Fibroblast of mammary gland (primary cell): ENCODE measurements at regions not wholly inside any gene's neighbourhood (a gene's known extent, or its start where the extent isn't known, plus 50 kb on each side); places are given as distances from the start of the nearest gene placed in this dataset.

Experiments
- DNase-seq: peaks from one replicate; pipeline ENCODE4 v3.0.0-alpha.2; 2010; ENCODE audit warnings: low read depth
- H3K4me3 ChIP-seq: 2 replicates; pipeline ENCODE4 v1.5.1; 2011; ENCODE audit warnings: low read depth, mild to moderate bottlenecking, low read length, moderate library complexity; ENCODE audit not compliant: control insufficient read depth
- TF ChIP-seq, protein P1 (sequence below): conservative IDR thresholded peaks from 2 replicates; pipeline ENCODE4 v1.5.1; 2011; ENCODE audit warnings: low read depth, low read length, inconsistent platforms; ENCODE audit not compliant: control insufficient read depth, insufficient read depth

DNA sequence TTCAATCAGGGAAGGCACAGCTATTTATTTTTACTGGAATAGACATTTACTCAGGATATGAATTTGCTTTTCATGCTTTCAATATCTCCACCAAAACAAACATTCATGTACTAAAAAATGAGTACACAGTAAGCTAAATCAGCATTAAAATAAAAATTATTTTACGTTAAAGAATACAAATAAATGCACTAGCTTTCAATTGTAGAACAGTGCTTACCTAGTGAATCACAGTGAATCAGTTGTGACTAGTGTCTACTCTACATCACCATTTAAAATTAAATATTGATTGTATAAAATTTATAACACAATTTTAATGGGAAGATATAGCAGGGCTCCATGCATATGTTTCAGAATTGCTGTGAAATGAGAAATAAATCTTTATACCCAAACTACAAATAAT is 929.6 kb upstream of the ATXN8OS start:
- DNase-seq: no peak
- no peak overlapping the region for H3K4me3 ChIP-seq
- TF ChIP-seq, protein P1, sequence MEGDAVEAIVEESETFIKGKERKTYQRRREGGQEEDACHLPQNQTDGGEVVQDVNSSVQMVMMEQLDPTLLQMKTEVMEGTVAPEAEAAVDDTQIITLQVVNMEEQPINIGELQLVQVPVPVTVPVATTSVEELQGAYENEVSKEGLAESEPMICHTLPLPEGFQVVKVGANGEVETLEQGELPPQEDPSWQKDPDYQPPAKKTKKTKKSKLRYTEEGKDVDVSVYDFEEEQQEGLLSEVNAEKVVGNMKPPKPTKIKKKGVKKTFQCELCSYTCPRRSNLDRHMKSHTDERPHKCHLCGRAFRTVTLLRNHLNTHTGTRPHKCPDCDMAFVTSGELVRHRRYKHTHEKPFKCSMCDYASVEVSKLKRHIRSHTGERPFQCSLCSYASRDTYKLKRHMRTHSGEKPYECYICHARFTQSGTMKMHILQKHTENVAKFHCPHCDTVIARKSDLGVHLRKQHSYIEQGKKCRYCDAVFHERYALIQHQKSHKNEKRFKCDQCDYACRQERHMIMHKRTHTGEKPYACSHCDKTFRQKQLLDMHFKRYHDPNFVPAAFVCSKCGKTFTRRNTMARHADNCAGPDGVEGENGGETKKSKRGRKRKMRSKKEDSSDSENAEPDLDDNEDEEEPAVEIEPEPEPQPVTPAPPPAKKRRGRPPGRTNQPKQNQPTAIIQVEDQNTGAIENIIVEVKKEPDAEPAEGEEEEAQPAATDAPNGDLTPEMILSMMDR: no peak

DNA sequence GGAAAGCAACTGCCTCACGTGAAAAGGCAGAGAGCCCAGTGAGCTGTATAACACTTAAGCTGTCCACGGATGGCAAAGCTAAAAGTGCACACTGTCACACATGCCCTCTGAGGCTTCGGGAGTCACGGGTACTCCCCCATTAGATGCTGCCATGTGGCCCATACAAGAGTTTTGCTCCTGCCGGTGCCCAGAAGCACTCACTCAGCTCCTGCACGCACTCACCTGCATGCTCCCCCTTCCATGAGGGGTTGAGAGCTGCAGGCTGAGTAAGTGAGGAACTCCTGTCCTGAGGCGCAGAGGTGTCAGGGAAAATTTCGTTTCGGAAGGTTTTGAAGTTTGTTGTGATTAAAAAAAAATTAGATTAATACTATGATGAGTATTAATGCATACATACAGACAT is 939.2 kb upstream of the ATXN8OS start:
- no peak for DNase-seq
- H3K4me3 ChIP-seq: no peak overlapping the region
- TF ChIP-seq, protein P1: no peak

DNA sequence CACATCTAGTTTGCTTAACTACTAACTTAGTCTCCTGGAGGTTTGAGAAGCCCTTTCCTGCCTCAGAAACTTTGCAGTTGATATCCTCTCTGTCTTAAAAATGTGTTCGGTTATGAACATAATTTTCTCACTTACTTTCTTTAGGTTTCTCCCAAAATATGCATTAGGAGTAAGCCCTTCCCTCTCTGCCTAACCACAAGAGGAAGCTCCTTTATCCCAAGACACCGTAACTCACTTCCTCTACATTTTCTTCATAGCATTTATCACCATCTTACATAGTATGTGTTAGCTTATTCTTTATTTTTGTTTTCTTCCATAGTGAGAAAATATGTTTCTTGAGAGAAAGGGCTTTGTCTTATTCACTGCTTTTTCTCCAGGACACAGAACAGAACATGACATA is 952.5 kb upstream of the ATXN8OS start:
- TF ChIP-seq, protein P1: no peak
- DNase-seq: no peak
- H3K4me3 ChIP-seq: no peak overlapping the region

DNA sequence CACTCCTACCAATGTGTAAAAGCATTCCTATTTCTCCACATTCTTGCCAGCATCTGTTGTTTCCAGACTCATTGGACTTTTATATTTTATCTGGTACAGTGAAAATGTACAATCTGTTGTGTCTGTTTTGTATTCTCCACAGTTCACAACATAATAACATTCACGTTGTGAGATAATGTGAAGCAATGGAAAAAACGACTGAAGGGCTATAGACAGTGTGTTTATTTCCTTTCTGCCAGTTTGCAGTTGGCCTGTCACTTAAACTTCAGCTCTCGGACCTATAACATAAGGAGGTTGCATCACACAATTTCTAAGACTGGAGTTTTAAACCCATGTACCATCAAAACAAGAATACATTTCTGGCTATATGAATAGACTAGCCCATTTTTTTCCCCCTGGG is 965.5 kb upstream of the ATXN8OS start:
- no peak overlapping the region for H3K4me3 ChIP-seq
- DNase-seq: no peak
- TF ChIP-seq, protein P1: no peak

DNA sequence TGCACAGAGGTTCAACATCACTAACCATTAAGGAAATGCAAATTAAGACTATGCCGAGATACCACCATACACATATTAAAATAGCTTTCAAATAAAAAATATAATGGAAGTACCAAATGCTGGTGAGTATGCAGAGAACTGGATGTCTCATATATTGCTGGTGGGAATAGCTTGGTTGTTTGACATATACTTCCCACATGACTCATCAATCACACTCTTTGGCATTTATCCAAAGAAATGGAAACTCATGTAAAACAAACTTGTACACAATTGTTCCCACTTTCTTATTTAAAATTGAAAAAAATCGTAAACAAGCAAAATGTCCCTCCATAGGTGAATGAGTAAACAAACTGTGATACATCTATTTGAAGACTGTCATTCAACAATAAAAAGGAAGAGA is 982.6 kb upstream of the ATXN8OS start:
- H3K4me3 ChIP-seq: no peak overlapping the region
- TF ChIP-seq, protein P1: no peak

DNA sequence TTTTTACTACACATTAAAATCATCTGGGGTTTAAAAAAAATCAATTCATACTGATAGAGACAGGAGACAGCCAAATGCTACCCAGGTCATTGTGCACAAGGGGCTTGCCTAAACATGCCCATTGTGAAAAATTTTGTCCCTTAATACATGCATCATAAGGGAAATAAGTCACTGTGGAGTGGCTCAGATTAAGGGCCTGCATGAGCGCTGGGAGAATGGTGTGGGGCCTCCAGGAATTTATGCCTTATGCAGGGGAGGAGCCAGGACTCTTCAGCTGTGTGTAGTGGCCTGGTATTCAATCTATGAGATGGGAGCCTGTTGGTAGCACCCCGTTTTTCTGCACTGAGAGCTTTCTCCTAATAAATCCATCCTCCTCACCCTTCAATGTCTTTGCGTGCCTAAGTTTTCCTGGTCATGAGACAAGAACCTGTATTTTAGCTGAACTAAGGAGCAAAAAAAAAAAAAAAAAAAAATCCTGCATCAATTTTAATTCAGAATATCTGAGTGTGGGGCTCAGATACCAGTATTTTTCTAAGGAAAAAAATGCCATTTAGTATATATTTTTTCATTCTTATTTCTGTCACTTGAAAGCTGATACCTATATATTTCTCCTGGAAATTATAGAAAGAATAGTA is 997.6 kb upstream of the ATXN8OS start:
- DNase-seq: no peak
- no peak overlapping the region for H3K4me3 ChIP-seq
- TF ChIP-seq, protein P1: no peak

More for the DNA sequence above, 982.6 kb upstream of the ATXN8OS start:
- no peak for DNase-seq

DNA sequence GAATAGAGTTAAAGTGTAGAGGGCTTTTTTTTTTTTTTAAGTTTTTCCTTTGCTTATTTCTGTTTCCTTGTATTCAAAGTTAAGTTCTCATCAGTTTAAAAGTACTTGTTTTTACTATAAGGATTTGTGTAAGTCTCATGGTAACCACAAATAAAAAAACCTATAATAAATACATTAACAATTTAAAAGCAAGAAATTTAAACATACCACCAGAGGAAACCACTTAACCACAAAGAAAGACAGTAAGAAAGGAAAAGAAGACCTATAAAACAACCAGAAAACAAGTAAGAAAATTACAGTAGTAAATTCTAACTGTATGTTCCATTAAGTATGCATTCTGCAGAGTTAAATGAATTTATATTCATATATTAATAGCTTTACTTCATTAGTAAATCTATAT is 999.1 kb upstream of the ATXN8OS start:
- no peak for DNase-seq
- no peak overlapping the region for H3K4me3 ChIP-seq
- TF ChIP-seq, protein P1: no peak
